HG03159 (cell line): ENCODE measurements at regions not wholly inside any gene's neighbourhood (a gene's known extent, or its start where the extent isn't known, plus 50 kb on each side); places are given as distances from the start of the nearest gene placed in this dataset.

Source experiments
- ATAC-seq: cut with Tn5 transposase; IDR thresholded peaks from one replicate; pipeline ENCODE4 v1.9.1; 2021; ENCODE audit warnings: mild to moderate bottlenecking, moderate library complexity; ENCODE audit not compliant: unreplicated experiment

GRCh38 chr5:19406576-19407365 is 581.2 kb downstream of the CDH18 start:
- ATAC-seq, result no peak

DNA sequence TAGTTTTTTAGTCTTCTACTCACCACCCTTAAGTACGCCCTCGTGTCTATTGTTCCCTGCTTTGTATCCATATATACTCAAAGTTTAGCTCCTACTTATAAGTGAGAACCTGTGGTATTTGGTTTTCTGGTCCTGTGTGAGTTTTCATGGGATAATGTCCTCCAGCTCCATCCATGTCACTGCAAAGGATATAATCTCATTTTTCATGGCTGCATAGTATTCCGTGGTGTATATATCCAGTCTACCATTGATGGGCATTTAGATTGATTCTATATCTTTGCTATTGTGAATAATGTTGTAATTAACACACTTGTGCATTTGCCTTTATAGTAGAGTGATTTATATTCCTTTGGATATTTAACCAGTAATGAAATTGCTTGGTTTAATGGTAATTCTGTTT is 579.9 kb downstream of the CDH18 start:
- no peak for ATAC-seq

DNA sequence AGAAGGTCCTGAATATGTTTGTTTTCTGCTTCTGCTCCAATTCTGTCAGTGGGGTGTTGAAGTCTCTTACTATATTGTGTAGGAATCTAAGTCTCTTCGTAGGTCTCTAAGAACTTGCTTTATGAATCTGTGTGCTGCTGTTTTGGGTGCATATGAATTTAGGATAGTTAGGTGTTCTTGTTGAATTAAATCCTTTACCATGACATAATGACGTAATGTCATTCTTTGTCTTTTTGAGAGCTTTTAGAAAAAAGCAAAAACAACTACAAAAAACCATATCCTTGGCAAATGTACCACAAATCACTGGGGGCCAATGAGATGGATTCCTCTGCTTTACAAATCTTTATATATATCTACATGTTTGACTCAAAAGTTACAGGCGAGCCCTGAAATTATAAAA is 576.1 kb downstream of the CDH18 start:
- ATAC-seq, result no peak
